GM06990 (cell line): ENCODE measurements at regions not wholly inside any gene's neighbourhood (a gene's known extent, or its start where the extent isn't known, plus 50 kb on each side); places are given as distances from the start of the nearest gene placed in this dataset.

Experiments used
- DNase-seq: peaks from one replicate; pipeline ENCODE4 v3.0.0-alpha.2; 2011; ENCODE audit not compliant: insufficient read length; ENCODE audit errors: extremely low read depth
- H3K27me3 ChIP-seq: replicated peaks from 2 replicates; pipeline ENCODE4 v1.6.0; 2011; ENCODE audit warnings: low read length; ENCODE audit not compliant: control insufficient read depth, insufficient read depth
- H3K36me3 ChIP-seq: 2 replicates; pipeline ENCODE4 v1.5.1; 2011; ENCODE audit warnings: low read length; ENCODE audit not compliant: control insufficient read depth, insufficient read depth
- H3K4me3 ChIP-seq: replicated peaks from 2 replicates; pipeline ENCODE4 v1.5.1; 2011; ENCODE audit warnings: low read depth, mild to moderate bottlenecking, control low read depth, low read length
- TF ChIP-seq, protein P1 (sequence below): IDR thresholded peaks from 2 replicates; pipeline ENCODE4 v1.5.1; 2011; ENCODE audit warnings: low read length, control low read depth, mild to moderate bottlenecking, inconsistent platforms; ENCODE audit not compliant: insufficient read depth, poor library complexity, severe bottlenecking

DNA sequence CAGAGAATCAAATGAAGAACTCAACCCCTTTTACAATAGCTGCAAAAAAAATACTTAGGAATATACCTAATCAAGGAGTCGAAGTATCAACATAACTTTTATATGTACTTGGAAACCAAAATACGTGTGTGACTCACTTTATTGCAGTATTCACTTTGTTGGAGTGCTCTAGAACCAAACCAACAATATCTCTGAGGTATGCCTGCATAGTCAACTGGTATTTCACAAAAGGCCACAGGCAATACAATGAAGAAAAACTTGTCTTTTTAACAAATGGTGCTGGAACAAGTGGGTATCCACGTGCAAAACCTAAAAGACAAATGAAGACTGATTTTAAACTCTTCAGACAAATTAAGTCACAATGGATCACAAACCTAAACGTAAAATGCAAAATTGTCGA, 385.7 kb downstream of the TLE1 start:
- DNase-seq = no peak
- H3K36me3 ChIP-seq = no peaks in the 10 kb centered on the region
- TF ChIP-seq, protein P1, sequence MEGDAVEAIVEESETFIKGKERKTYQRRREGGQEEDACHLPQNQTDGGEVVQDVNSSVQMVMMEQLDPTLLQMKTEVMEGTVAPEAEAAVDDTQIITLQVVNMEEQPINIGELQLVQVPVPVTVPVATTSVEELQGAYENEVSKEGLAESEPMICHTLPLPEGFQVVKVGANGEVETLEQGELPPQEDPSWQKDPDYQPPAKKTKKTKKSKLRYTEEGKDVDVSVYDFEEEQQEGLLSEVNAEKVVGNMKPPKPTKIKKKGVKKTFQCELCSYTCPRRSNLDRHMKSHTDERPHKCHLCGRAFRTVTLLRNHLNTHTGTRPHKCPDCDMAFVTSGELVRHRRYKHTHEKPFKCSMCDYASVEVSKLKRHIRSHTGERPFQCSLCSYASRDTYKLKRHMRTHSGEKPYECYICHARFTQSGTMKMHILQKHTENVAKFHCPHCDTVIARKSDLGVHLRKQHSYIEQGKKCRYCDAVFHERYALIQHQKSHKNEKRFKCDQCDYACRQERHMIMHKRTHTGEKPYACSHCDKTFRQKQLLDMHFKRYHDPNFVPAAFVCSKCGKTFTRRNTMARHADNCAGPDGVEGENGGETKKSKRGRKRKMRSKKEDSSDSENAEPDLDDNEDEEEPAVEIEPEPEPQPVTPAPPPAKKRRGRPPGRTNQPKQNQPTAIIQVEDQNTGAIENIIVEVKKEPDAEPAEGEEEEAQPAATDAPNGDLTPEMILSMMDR = no peak
- H3K27me3 ChIP-seq = no peaks in the 10 kb centered on the region
- H3K4me3 ChIP-seq = no peak overlapping the region

DNA sequence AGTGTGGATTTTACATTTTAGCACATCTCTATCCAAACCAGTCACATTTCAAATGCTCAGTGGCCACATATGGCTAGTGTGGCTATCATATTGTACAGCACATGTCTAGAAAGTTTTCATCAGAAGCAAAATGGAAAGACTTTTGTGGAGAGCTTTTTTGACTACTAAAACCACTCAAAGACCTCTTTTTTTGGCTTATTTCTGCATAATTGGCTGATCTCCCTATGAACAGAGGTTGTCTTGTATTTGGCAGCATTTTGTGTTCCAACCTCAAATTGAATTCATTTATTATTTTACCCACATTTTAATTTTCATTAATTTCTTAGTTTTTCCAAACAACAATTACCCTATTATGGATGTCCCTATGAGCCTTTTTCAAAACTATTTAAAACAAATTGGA, 395.7 kb downstream of the TLE1 start:
- no peak for DNase-seq
- no peaks in the 10 kb centered on the region for H3K27me3 ChIP-seq
- no peak overlapping the region for H3K4me3 ChIP-seq
- TF ChIP-seq, protein P1 = no peak
- H3K36me3 ChIP-seq = no peaks in the 10 kb centered on the region

DNA sequence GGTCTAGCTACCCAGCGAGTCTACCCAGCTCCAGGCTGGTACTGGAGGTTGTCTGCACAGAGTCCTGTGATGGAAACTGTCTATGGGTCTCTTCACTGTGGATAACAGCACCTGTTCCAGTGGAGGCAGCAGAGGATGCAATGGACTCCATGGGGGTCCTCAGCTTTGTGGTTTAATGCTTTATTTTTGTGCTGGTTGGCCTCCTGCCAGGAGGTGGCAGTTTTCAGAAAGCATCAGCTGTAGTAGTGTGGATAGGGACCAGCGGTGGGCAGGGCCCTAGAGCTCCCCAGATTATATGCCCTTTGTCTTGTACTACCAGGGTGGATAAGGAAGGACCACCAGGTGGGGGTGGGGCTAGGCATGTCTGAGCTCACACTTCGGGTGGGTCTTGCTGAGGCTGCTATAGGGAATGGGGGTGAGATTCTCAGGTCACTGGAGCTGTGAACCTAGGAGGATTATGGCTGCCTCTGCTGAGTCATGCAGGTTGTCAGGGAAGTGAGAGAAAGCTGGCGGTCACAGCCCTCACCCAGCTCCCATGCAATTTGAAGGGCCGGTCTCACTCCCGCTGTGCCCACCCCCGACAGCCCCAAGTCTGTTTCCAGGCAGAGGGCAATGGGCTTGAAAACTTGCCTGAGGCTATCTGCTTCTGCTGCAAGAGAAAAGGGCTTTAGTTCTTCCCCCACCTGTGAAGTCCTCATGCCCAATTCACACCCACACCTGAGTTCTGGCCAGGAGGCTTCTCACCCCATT, 397.1 kb downstream of the TLE1 start:
- no peak for DNase-seq
- TF ChIP-seq, protein P1 = no peak
- H3K36me3 ChIP-seq = no peaks in the 10 kb centered on the region
- H3K27me3 ChIP-seq = no peaks in the 10 kb centered on the region
- H3K4me3 ChIP-seq = no peak overlapping the region

DNA sequence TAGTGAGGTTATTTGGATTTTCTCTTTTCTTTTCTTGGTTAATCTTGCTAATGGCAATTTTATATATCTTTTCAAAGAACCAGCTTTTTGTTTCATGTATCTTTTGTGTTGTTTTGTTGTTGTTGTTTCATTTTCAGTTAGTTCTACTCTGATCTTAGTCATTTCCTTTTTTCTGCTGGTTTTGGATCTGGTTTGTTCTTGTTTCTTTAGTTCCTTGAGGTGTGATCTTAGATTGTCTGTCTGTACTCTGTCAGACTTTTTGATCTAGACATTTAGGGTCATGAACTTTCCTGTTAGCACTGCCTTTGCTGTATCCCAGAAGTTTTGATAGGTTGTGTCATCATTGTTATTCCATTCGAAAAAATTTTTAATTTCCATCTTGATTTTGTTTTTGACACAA, 399.7 kb downstream of the TLE1 start:
- Histone ChIP-seq H3K27me3 (no peaks in the 10 kb centered on the region), H3K4me3 (no peak overlapping the region), H3K36me3 (no peaks in the 10 kb centered on the region)
- DNase-seq = no peak
- TF ChIP-seq, protein P1 = no peak

DNA sequence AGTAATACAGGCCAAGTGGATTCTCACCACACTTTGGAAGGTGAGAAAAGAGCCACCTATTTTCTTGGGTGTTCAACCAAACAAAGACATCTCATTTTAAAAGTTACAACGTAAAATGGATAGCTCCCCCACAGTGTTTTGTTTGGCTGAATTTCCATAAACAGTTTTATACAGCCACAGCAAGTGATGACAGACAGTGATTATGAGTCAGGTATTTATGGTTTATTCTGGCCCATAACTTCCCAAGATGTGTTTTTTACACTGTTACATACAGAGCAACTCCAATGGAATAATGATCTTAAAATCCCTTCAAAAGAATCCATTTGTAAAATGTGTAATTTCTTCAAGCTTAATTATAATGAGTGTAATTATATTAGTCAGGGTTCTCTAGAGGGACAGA, 421.3 kb downstream of the TLE1 start:
- Histone ChIP-seq H3K36me3 (no peaks in the 10 kb centered on the region), H3K4me3 (no peak overlapping the region), H3K27me3 (no peaks in the 10 kb centered on the region)
- DNase-seq = no peak
- TF ChIP-seq, protein P1 = no peak

DNA sequence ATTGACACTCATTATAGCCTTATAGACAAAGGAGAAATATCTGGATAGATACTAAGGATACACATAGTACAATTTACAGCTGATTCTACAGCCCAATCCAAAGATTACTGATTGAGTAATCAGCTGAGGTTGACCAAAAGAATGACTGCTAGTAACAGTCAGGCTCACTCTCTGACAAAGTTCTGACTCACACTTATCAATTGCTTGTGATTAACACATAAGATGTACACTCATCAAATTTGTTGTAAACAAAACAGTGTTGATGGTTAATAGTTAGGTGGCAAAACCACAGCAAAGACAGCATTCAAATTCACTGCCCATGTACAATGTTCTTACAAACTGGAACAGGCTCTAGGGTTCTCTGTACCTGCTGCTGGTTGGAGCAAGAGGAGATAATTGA, 422.7 kb downstream of the TLE1 start:
- Histone ChIP-seq H3K27me3 (no peaks in the 10 kb centered on the region), H3K36me3 (no peaks in the 10 kb centered on the region), H3K4me3 (no peak overlapping the region)
- TF ChIP-seq, protein P1 = no peak
- DNase-seq = no peak
